Fibroblast of villous mesenchyme (primary cell): ENCODE measurements at regions not wholly inside any gene's neighbourhood (a gene's known extent, or its start where the extent isn't known, plus 50 kb on each side); places are given as distances from the start of the nearest gene placed in this dataset.

Experiments used
- DNase-seq: peaks from one replicate; pipeline ENCODE4 v3.0.0-alpha.2; 2010; ENCODE audit warnings: low read depth
- H3K4me3 ChIP-seq: 2 replicates; pipeline ENCODE4 v1.5.1; 2011; ENCODE audit warnings: low read depth, mild to moderate bottlenecking, low read length
- TF ChIP-seq, protein P1 (sequence below): IDR thresholded peaks from 2 replicates; pipeline ENCODE4 v1.5.1; 2012; ENCODE audit warnings: low read depth, mild to moderate bottlenecking, low read length; ENCODE audit not compliant: insufficient read depth

DNA sequence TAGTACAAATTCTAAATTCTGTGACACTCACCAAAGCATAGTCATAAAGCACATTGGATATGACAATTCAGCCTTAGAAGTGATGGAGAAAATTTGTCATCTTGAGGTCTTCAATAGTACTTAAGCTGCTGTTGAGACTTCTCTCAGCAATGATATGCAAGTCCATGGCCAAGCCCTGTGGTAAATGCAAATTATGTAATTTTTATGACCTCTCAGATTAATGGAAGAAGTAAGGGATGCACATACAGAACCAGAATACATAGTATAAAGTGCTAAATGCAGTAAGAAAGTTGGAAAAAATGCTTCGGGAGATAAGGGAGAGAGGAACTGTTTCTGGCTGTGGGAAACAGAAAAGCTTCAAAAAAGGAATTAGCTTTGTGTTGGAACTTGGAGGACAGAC is 700.7 kb downstream of the RNF144B start:
- no peak for DNase-seq
- H3K4me3 ChIP-seq, result no peak overlapping the region
- TF ChIP-seq, protein P1, sequence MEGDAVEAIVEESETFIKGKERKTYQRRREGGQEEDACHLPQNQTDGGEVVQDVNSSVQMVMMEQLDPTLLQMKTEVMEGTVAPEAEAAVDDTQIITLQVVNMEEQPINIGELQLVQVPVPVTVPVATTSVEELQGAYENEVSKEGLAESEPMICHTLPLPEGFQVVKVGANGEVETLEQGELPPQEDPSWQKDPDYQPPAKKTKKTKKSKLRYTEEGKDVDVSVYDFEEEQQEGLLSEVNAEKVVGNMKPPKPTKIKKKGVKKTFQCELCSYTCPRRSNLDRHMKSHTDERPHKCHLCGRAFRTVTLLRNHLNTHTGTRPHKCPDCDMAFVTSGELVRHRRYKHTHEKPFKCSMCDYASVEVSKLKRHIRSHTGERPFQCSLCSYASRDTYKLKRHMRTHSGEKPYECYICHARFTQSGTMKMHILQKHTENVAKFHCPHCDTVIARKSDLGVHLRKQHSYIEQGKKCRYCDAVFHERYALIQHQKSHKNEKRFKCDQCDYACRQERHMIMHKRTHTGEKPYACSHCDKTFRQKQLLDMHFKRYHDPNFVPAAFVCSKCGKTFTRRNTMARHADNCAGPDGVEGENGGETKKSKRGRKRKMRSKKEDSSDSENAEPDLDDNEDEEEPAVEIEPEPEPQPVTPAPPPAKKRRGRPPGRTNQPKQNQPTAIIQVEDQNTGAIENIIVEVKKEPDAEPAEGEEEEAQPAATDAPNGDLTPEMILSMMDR, result no peak

DNA sequence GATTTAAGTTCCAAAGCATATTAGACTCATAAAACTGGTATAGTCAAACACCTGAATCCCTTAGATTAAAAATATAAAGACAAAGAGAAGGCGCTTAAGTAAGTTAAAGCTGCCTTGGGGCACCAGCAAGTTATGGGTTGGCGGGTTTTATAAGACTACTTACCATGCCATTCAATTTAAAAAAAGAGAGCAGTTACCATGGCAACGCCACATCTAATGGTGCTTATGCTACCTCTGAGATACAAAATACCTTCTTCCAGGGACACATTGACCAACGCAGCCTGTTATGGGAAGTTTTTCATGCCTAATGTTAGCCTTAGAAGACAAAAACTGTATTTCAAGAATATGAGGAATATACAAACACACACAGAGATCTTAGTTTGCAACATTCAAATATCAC is 713.6 kb downstream of the RNF144B start:
- DNase-seq, result no peak
- H3K4me3 ChIP-seq, result no peak overlapping the region
- TF ChIP-seq, protein P1, result no peak

DNA sequence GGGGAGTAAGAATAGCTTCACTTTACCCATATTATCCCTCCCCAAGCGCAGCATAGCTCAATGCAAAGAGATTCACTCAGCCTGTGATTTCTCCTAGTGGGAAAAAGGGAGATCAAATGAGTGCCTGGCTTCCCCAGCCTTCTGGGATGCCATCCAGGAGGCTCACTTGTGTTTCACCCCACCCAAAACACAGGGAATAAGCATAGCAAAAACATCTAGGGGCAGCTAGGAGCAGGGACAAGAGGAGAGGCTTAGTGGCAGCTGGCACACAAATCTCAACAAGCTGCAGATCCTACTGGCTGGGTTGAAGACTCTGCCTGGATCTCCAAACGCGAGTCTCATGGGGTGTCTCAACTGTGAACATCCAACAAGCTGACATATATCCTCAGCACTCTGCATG is 715.8 kb downstream of the RNF144B start:
- DNase-seq, result no peak
- H3K4me3 ChIP-seq, result no peak overlapping the region
- TF ChIP-seq, protein P1, result no peak

DNA sequence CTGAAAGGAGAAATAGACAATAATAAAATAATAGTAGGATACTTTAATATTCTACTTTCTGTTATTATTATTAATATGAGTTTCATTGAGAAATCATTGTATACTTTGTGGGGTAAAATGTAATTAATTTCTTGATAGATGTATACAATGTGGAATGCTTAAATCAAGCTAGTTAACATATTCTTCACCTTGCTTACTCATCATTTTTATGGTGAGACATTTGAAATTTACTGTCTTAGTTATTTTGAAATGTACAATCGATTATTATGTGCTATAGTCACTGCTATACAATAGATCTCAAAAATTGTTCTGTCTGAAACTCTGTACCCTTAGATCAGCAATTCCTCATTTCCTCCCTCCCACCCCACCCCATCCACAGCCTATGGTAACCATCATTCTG is 720.3 kb downstream of the RNF144B start:
- DNase-seq, result no peak
- TF ChIP-seq, protein P1, result no peak
- H3K4me3 ChIP-seq, result no peak overlapping the region

DNA sequence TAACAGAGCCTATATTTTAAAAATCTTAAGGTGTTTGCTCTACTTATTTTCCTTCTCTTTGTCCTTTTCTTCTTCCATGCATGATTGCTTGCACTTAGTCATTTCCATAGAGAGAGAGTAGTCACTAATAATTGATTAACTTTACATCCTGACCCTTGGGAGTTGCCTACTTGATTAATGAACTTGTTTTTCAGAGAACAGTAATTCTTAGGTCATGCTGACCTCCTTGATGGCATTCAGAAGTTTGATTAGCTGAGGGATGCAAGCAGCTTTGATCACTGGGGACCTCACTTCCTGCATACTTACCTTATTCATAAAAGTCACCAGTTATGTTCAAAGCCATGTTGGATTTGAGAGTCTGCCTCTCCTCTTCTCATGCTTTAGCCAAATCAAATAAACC is 715.6 kb upstream of the ID4 start:
- no peak overlapping the region for H3K4me3 ChIP-seq
- TF ChIP-seq, protein P1, result no peak
- DNase-seq, result no peak

DNA sequence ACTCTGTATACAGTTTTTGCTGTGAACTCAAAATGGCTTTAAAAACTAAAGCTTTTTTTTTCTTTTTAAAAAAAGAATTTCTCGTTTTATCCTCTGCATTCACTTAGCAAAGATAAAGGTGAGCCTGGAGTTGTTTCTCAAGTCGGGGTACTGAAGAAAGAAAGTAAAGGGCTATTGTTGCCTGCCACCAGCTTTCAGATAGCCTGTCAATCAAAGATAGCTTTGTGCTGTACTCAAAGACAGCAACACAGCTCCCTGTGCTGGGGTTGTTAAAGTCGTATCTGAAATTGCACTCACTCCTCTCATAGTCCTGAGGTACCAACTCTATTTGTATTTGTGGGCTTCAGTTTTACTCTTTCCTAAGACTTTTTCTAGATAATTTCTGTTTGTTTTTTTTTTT is 710.1 kb upstream of the ID4 start:
- no peak overlapping the region for H3K4me3 ChIP-seq
- DNase-seq, result no peak
- TF ChIP-seq, protein P1, result no peak

DNA sequence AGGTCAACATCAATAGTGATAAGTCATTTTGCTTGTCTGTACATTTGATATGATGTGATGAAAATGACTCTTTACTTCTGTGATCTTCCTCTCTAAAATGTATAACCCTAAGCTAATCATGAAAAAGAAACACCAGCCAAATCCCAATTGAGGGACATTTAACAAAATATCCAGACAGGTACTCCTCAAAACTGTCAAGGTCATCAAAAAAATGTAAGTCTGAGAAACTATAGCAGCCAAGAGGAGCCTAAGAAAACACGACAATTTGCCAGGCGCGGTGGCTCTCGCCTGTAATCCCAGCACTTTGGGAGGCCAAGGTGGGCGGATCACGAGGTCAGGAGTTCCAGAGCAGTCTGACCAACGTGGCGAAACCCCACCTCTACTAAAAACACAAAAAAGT is 708.5 kb upstream of the ID4 start:
- TF ChIP-seq, protein P1, result no peak
- DNase-seq, result no peak
- H3K4me3 ChIP-seq, result no peak overlapping the region
